Endothelial cell of umbilical vein (primary cell): ENCODE measurements at regions not wholly inside any gene's neighbourhood (a gene's known extent, or its start where the extent isn't known, plus 50 kb on each side); places are given as distances from the start of the nearest gene placed in this dataset.

Source experiments
- BruUV-seq: library from RNA; stranded (reverse); fragments of 400-500 nt; replicated peaks from 2 replicates; lab custom pipeline; 2021; lab: Mats Ljungman, UMichigan
- CTCF ChIA-PET: fragments of 300-600, 350-600 bp; sonication (Branson Sonifier 250); formaldehyde crosslinking; loops from one replicate; lab custom pipeline; 2021; ENCODE audit warnings: antibody characterized with exemption, inconsistent platforms; lab: Charles Lee
- POLR2A ChIA-PET: fragments of 300-600, 350-600 bp; sonication (Branson Sonifier 250); formaldehyde crosslinking; loops from one replicate; lab custom pipeline; 2021; ENCODE audit warnings: antibody characterized with exemption, inconsistent platforms; lab: Charles Lee
- DNase-seq: peaks from one replicate; pipeline ENCODE4 v3.0.0-alpha.2; 2011; ENCODE audit warnings: low read depth, low spot score
- FAIRE-seq: peaks from 2 replicates; lab custom pipeline; 2011; peaks lifted over from hg19 to GRCh38; lab: Jason Lieb, UNC
- H2AFZ ChIP-seq: 2 replicates; pipeline ENCODE4 v1.6.0; 2012; ENCODE audit warnings: low read depth, low read length, control low read depth, inconsistent platforms
- H3K27ac ChIP-seq: 2 replicates; pipeline ENCODE4 v1.5.1; 2011; ENCODE audit warnings: low read depth, mild to moderate bottlenecking, control low read depth, low read length, moderate library complexity; ENCODE audit not compliant: insufficient read depth
- H3K27me3 ChIP-seq, 2 experiments: 2 replicates each; pipeline versions ENCODE4 v1.6.0 to v1.6.1; 2011; ENCODE audit warnings: low read length in 2 of 2, mixed read lengths in 1 of 2; ENCODE audit not compliant: control insufficient read depth in 2 of 2, insufficient read depth in 2 of 2
- H3K36me3 ChIP-seq, 2 experiments: 2 replicates in 1 of 2; 3 replicates in 1 of 2; pipeline ENCODE4 v1.5.1; 2011; ENCODE audit warnings: low read length in 2 of 2, mild to moderate bottlenecking in 1 of 2, moderate library complexity in 1 of 2; ENCODE audit not compliant: control insufficient read depth in 2 of 2, insufficient read depth in 2 of 2; ENCODE audit errors: extremely low read depth in 1 of 2
- H3K4me1 ChIP-seq: 3 replicates; pipeline ENCODE4 v1.5.1; 2011; ENCODE audit warnings: mild to moderate bottlenecking, low read length; ENCODE audit not compliant: control insufficient read depth, insufficient read depth; ENCODE audit errors: extremely low read depth
- H3K4me2 ChIP-seq: 2 replicates; pipeline ENCODE4 v1.6.1; 2011; ENCODE audit warnings: low read length, control low read depth, mixed read lengths; ENCODE audit not compliant: insufficient read depth
- H3K4me3 ChIP-seq, 3 experiments: fragments of 200-600 bp in 1 of 3; sonication (generic), shearing (Covaris generic) in 1 of 3; replicated peaks in 1 of 3; 2 replicates each; pipeline ENCODE4 v1.5.1; 2011 to 2016; ENCODE audit warnings: control low read depth in 3 of 3, low read length in 3 of 3, mild to moderate bottlenecking in 2 of 3, inconsistent platforms in 1 of 3, low read depth in 1 of 3, moderate library complexity in 1 of 3; ENCODE audit not compliant: insufficient read depth in 1 of 3
- H3K79me2 ChIP-seq: 2 replicates; pipeline ENCODE4 v1.6.0; 2012; ENCODE audit warnings: low read length, inconsistent platforms; ENCODE audit not compliant: control insufficient read depth, insufficient read depth
- H3K9ac ChIP-seq: replicated peaks from 2 replicates; pipeline ENCODE3; 2011; ENCODE audit warnings: low read length, control low read depth; ENCODE audit not compliant: insufficient read depth; ENCODE audit errors: extremely low read depth
- H3K9me1 ChIP-seq: replicated peaks from 3 replicates; pipeline ENCODE4 v1.6.0; 2011; ENCODE audit warnings: mild to moderate bottlenecking, low read length; ENCODE audit not compliant: control insufficient read depth, insufficient read depth; ENCODE audit errors: extremely low read depth
- H3K9me3 ChIP-seq: replicated peaks from 2 replicates; pipeline ENCODE4 v1.5.1; 2012; ENCODE audit warnings: low read length, inconsistent platforms; ENCODE audit not compliant: control insufficient read depth, insufficient read depth
- H4K20me1 ChIP-seq: replicated peaks from 2 replicates; pipeline ENCODE3; 2011; ENCODE audit warnings: mild to moderate bottlenecking, low read length; ENCODE audit not compliant: control insufficient read depth, insufficient read depth; ENCODE audit errors: extremely low read depth
- CTCF ChIP-seq, 2 donors: IDR thresholded peaks; 1 replicate in 1 of 2; 2 replicates in 1 of 2; pipeline ENCODE4 v1.5.1; 2011; ENCODE audit warnings: low read length in 2 of 2, mild to moderate bottlenecking in 2 of 2, moderate library complexity in 2 of 2, control low read depth in 1 of 2, inconsistent platforms in 1 of 2, low read depth in 1 of 2; ENCODE audit not compliant: insufficient read depth in 1 of 2; ENCODE audit errors: extremely low read depth in 1 of 2
- EZH2 ChIP-seq: IDR thresholded peaks from 2 replicates; pipeline ENCODE4 v1.6.1; 2012; ENCODE audit warnings: borderline replicate concordance, low read depth, mild to moderate bottlenecking, moderate library complexity, low read length, inconsistent platforms; ENCODE audit not compliant: severe bottlenecking
- FOS ChIP-seq: IDR thresholded peaks from 2 replicates; pipeline ENCODE4 v1.6.1; 2011; ENCODE audit warnings: mild to moderate bottlenecking, low read length, moderate library complexity, borderline replicate concordance; ENCODE audit not compliant: insufficient read depth
- GATA2 ChIP-seq: IDR thresholded peaks from 2 replicates; pipeline ENCODE4 v1.7.0; 2011; ENCODE audit warnings: low read depth, mild to moderate bottlenecking, moderate library complexity, mixed read lengths, low read length; ENCODE audit not compliant: insufficient read length, insufficient read depth
- JUN ChIP-seq: IDR thresholded peaks from 2 replicates; pipeline ENCODE4 v1.6.1; 2011; ENCODE audit warnings: borderline replicate concordance, low read depth; ENCODE audit not compliant: insufficient read length, insufficient read depth
- MAX ChIP-seq: IDR thresholded peaks from 2 replicates; pipeline ENCODE4 v1.6.1; 2011; ENCODE audit not compliant: insufficient read depth, insufficient read length
- MYC ChIP-seq: IDR thresholded peaks from one replicate; pipeline ENCODE4 v1.6.1; 2011; ENCODE audit warnings: mild to moderate bottlenecking, low read depth, low read length
- POLR2A ChIP-seq: IDR thresholded peaks from 2 replicates; pipeline ENCODE4 v1.6.1; 2012; ENCODE audit warnings: low read depth, mild to moderate bottlenecking, control low read depth, low read length
- POLR2AphosphoS5 ChIP-seq: IDR thresholded peaks from 2 replicates; pipeline ENCODE4 v1.6.1; 2012; ENCODE audit warnings: low read depth, mild to moderate bottlenecking, control low read depth, low read length, moderate library complexity; ENCODE audit not compliant: insufficient read depth
- dilution Hi-C: fragments of 300-500 bp; cut with MboI; formaldehyde crosslinking; loops from one replicate; pipeline ENCODE4 v1.15.0; 2019; ENCODE audit warnings: low sequenced_read_pairs; ENCODE audit not compliant: extremely low pct_ligation_motif_present
- intact Hi-C: fragments of 100-400 bp; cut with micrococcal nuclease; formaldehyde crosslinking; loops from one replicate; pipeline ENCODE4 v1.10.0; 2022

GRCh38 chr3:55243678-55244077 lies 243.4 kb downstream of the WNT5A start:
- Histone ChIP-seq H3K9me3 (no peaks in the 10 kb centered on the region), H3K27ac (no peak overlapping the region), H3K27me3 (no peaks in the 10 kb centered on the region), H3K9me1 (no peaks in the 10 kb centered on the region), H3K4me3 (no peak overlapping the region), H4K20me1 (no peaks in the 10 kb centered on the region), H3K4me1 (no peaks in the 10 kb centered on the region), H3K36me3 (no peaks in the 10 kb centered on the region), H3K79me2 (no peaks in the 10 kb centered on the region), H3K9ac (no peak overlapping the region), H3K4me2 (no peak overlapping the region), H2AFZ (no peak overlapping the region)
- FAIRE-seq (no peak), DNase-seq (no peak)
- CTCF ChIA-PET: no interaction called here
- no TSS peak for BruUV-seq
- TF ChIP-seq POLR2AphosphoS5: no peak
- no peak for TF ChIP-seq CTCF (IDR thresholded peaks at IDR 0.05; ENCODE audit: extremely low read depth in 1 of 2, insufficient read depth in 1 of 2, low read depth in 1 of 2, low read length in 2 of 2)
- no peak for TF ChIP-seq POLR2A
- no peak for TF ChIP-seq GATA2
- no peak for TF ChIP-seq EZH2
- no peak for TF ChIP-seq MYC
- TF ChIP-seq MAX: no peak
- TF ChIP-seq FOS: no peak
- TF ChIP-seq JUN: no peak
- POLR2A ChIA-PET: no interaction called here
- intact Hi-C loops: no loop called here
- dilution Hi-C loops: no loop called here
